ENCODE measurements at regions not wholly inside any gene's neighbourhood (a gene's known extent, or its start where the extent isn't known, plus 50 kb on each side); places are given as distances from the start of the nearest gene placed in this dataset.

DNA sequence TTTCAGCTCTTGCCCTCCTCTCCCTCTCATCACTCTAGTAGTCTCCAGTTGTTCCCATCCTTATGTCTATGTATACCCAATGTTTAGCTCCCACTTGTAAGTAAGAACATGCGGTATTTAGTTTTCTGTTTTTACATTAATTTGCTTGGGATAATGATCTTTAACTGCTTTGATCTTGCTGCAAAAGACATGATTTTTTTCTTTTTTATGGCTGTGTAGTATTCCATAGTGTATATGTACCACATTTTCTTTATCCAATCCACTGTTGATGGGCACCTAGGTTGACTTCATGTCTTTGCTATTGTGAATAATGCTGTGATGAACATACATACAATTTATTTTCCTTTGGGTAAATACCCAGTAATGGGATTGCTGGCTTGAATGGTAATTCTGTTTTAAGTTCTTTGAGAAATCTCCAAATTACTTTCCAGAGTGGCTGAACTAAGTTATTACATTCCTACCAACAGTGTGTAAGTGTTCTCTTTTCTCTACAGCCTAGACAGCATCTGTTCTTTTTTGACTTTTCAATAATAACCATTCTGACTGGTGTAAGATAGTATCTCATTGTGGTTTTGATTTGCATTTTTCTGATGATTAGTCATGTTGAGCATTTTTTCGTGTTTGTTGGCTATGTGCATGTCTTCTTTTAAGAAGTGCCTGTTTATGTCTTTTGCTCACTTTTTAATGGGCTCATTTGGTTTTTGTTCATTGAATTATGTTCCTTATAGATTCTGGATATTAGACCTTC is 179.6 kb upstream of the SLC39A10 start:
- TF ChIP-seq TCF12 (IDR thresholded peaks at IDR 0.05; ENCODE audit: low read depth) (no peak), CREB1 (IDR thresholded peaks at IDR 0.05; ENCODE audit: low read depth) (no peak), EP300 (IDR thresholded peaks at IDR 0.05; ENCODE audit: borderline replicate concordance) (no peak), EGR1 (IDR thresholded peaks at IDR 0.05) (no peak), NFIC (IDR thresholded peaks at IDR 0.05) (no peak)
